K562 (cell line): ENCODE measurements at regions not wholly inside any gene's neighbourhood (a gene's known extent, or its start where the extent isn't known, plus 50 kb on each side); places are given as distances from the start of the nearest gene placed in this dataset.

Experiments used
- ATAC-seq: fragments of 200-7000 bp; cut with Tn5 transposase; 3 replicates; pipeline ENCODE4 v1.9.1; 2020; ENCODE audit warnings: moderate library complexity
- BruUV-seq: library from RNA; stranded (reverse); fragments of 400-500 nt; replicated peaks from 2 replicates; lab custom pipeline; 2021; lab: Mats Ljungman, UMichigan
- CTCF ChIA-PET: fragments of 300-600 bp; formaldehyde crosslinking; extraction: SDS; loops from one replicate; lab custom pipeline; 2021; ENCODE audit warnings: low intra/inter-chr PET ratio; lab: Yijun Ruan, JAX
- POLR2A ChIA-PET: fragments of 300-600, 350-650 bp; sonication (Branson Sonifier 250); formaldehyde crosslinking; extraction: SDS; loops from one replicate; lab custom pipeline; 2021; ENCODE audit warnings: antibody characterized with exemption, inconsistent platforms; lab: Yijun Ruan, JAX
- DNase-seq, 4 experiments: peaks; one replicate each; pipeline versions ENCODE4 v3.0.0 to v3.0.0-alpha.2; 2011 to 2018; ENCODE audit warnings: low spot score in 3 of 4, mixed read lengths in 3 of 4; ENCODE audit errors: extremely low read depth in 1 of 4
- FAIRE-seq: peaks from 2 replicates; lab custom pipeline; 2011; peaks lifted over from hg19 to GRCh38; lab: Jason Lieb, UNC
- H2AFZ ChIP-seq: 2 replicates; pipeline ENCODE4 v1.6.0; 2011; ENCODE audit warnings: low read depth, low read length, control low read depth, inconsistent platforms
- H3K27ac ChIP-seq: fragments of 200-600 bp; 3 replicates; pipeline ENCODE4 v1.8.0; 2011; ENCODE audit warnings: low read depth, mild to moderate bottlenecking, control low read depth, inconsistent platforms, low read length, moderate library complexity, mixed read lengths; ENCODE audit errors: extremely low read depth
- H3K27me3 ChIP-seq, 2 experiments: fragments of 300-600 bp in 1 of 2; 2 replicates in 1 of 2; 3 replicates in 1 of 2; pipeline versions ENCODE4 v1.6.0 to v1.8.0; 2011; ENCODE audit warnings: inconsistent platforms in 2 of 2, low read length in 2 of 2, mild to moderate bottlenecking in 1 of 2, mixed read lengths in 1 of 2, moderate library complexity in 1 of 2; ENCODE audit not compliant: control insufficient read depth in 2 of 2, insufficient read depth in 2 of 2
- H3K36me3 ChIP-seq: fragments of 300-600 bp; 3 replicates; pipeline ENCODE4 v1.8.0; 2011; ENCODE audit warnings: mild to moderate bottlenecking, low read length, inconsistent platforms; ENCODE audit not compliant: control insufficient read depth, insufficient read depth
- H3K4me1 ChIP-seq, 2 experiments: fragments of 200-600 bp in 1 of 2; replicated peaks in 1 of 2; 2 replicates in 1 of 2; 3 replicates in 1 of 2; pipeline versions ENCODE4 v1.5.1 to v1.8.0; 2011; ENCODE audit warnings: inconsistent platforms in 2 of 2, low read length in 2 of 2, mild to moderate bottlenecking in 1 of 2, mixed read lengths in 1 of 2, moderate library complexity in 1 of 2; ENCODE audit not compliant: control insufficient read depth in 2 of 2, insufficient read depth in 2 of 2
- H3K4me2 ChIP-seq: 2 replicates; pipeline ENCODE4 v1.6.1; 2011; ENCODE audit warnings: low read length, control low read depth, inconsistent platforms, mixed read lengths; ENCODE audit not compliant: insufficient read depth
- H3K4me3 ChIP-seq: fragments of 200-600 bp; sonication (generic), shearing (Covaris generic); 2 replicates; pipeline ENCODE4 v1.5.1; 2016; ENCODE audit warnings: control low read depth, inconsistent platforms
- H3K79me2 ChIP-seq: fragments of 200-600 bp; 3 replicates; pipeline ENCODE4 v1.8.0; 2011; ENCODE audit warnings: low read length, inconsistent platforms; ENCODE audit not compliant: control insufficient read depth, insufficient read depth
- H3K9ac ChIP-seq, 2 experiments: 2 replicates each; pipeline versions ENCODE4 v1.6.0 to v1.6.1; 2011; ENCODE audit warnings: low read depth in 2 of 2, low read length in 2 of 2, control low read depth in 1 of 2, inconsistent platforms in 1 of 2, mild to moderate bottlenecking in 1 of 2, mixed read lengths in 1 of 2; ENCODE audit not compliant: insufficient read depth in 1 of 2
- H3K9me1 ChIP-seq: one replicate; pipeline ENCODE4 v1.6.0; 2011; ENCODE audit warnings: inconsistent platforms, mild to moderate bottlenecking, low read length, moderate library complexity; ENCODE audit not compliant: control insufficient read depth, insufficient read depth
- H3K9me3 ChIP-seq: replicated peaks from 2 replicates; pipeline ENCODE4 v1.5.1; 2011; ENCODE audit warnings: low read depth, low read length, inconsistent platforms; ENCODE audit not compliant: control insufficient read depth, insufficient read depth
- H4K20me1 ChIP-seq: replicated peaks from 2 replicates; pipeline ENCODE4 v1.6.1; 2011; ENCODE audit warnings: low read length, inconsistent platforms, mixed read lengths; ENCODE audit not compliant: control insufficient read depth, insufficient read depth
- CREM ChIP-seq: IDR thresholded peaks from 2 replicates; pipeline ENCODE4 v1.6.1; 2014; ENCODE audit warnings: antibody characterized with exemption, low read depth
- DACH1 ChIP-seq: fragments of 450-650 bp; IDR thresholded peaks from 2 replicates; pipeline ENCODE4 v1.6.1; 2018; ENCODE audit not compliant: partially characterized antibody
- HNRNPLL ChIP-seq: fragments of 200-400 bp; formaldehyde crosslinking; IDR thresholded peaks from 2 replicates; pipeline ENCODE4 v1.6.1; 2017; ENCODE audit warnings: low read length, low read depth, mild to moderate bottlenecking; ENCODE audit not compliant: poor library complexity, severe bottlenecking
- KAT8 ChIP-seq: fragments of 450-650 bp; IDR thresholded peaks from 2 replicates; pipeline ENCODE4 v1.6.1; 2016; ENCODE audit warnings: low read depth, mild to moderate bottlenecking
- KDM5B ChIP-seq: fragments of 200-600 bp; sonication (generic); IDR thresholded peaks from 2 replicates; pipeline ENCODE4 v1.6.1; 2012; ENCODE audit warnings: low read depth, mild to moderate bottlenecking, moderate library complexity, low read length, control low read depth, inconsistent platforms; ENCODE audit not compliant: insufficient replicate concordance
- MYNN ChIP-seq, 2 experiments: sonication (generic); formaldehyde crosslinking in 1 of 2; IDR thresholded peaks; 2 replicates each; pipeline versions ENCODE4 v1.5.0 to v1.6.1; 2016 to 2020; ENCODE audit warnings: antibody characterized with exemption in 1 of 2, missing genetic modification reagents in 1 of 2
- RAD21 ChIP-seq, 2 experiments: fragments of 250-450 bp in 1 of 2; fragments of 450-650 bp in 1 of 2; sonication (Bioruptor Pico) in 1 of 2; formaldehyde crosslinking in 1 of 2; IDR thresholded peaks in 1 of 2; conservative IDR thresholded peaks in 1 of 2; 2 replicates each; pipeline versions ENCODE4 v1.4.0 to v1.8.0; 2020 to 2022; ENCODE audit warnings: mild to moderate bottlenecking in 2 of 2, moderate library complexity in 1 of 2
- TGIF2 ChIP-seq: sonication (generic); formaldehyde crosslinking; IDR thresholded peaks from 2 replicates; pipeline ENCODE4 v1.8.1; 2022; ENCODE audit warnings: mild to moderate bottlenecking, missing genetic modification reagents, moderate library complexity
- USF2 ChIP-seq: sonication (generic); formaldehyde crosslinking; IDR thresholded peaks from 2 replicates; pipeline ENCODE4 v1.5.0; 2020; ENCODE audit warnings: missing genetic modification reagents
- ZBTB17 ChIP-seq: fragments of 450-650 bp; formaldehyde crosslinking; IDR thresholded peaks from 2 replicates; pipeline ENCODE4 v1.4.0; 2020; ENCODE audit warnings: mild to moderate bottlenecking
- ZFX ChIP-seq: sonication (generic); formaldehyde crosslinking; IDR thresholded peaks from 2 replicates; pipeline ENCODE4 v1.8.0; 2022; ENCODE audit warnings: mild to moderate bottlenecking, missing genetic modification reagents, moderate library complexity
- ZKSCAN8 ChIP-seq: fragments of 200-800 bp; sonication (Bioruptor generic); IDR thresholded peaks from 2 replicates; pipeline ENCODE4 v1.6.1; 2016; ENCODE audit warnings: missing genetic modification characterization, missing compliant biosample characterization
- ZNF165 ChIP-seq: fragments of 250-450 bp; sonication (Bioruptor Pico); IDR thresholded peaks from 2 replicates; pipeline ENCODE4 v1.4.0; 2020; ENCODE audit warnings: borderline replicate concordance
- ZNF280A ChIP-seq: fragments of 450-650 bp; IDR thresholded peaks from 2 replicates; pipeline ENCODE4 v1.6.1; 2018; ENCODE audit warnings: mild to moderate bottlenecking, low read depth; ENCODE audit not compliant: partially characterized antibody
- ZNF280B ChIP-seq: fragments of 250-450 bp; sonication (Bioruptor Pico); IDR thresholded peaks from 2 replicates; pipeline ENCODE4 v1.5.1; 2021; ENCODE audit warnings: mild to moderate bottlenecking
- ZNF586 ChIP-seq: fragments of 450-650 bp; formaldehyde crosslinking; conservative IDR thresholded peaks from 2 replicates; pipeline ENCODE4 v1.4.0; 2020; ENCODE audit warnings: mild to moderate bottlenecking, moderate library complexity
- ZNF589 ChIP-seq: fragments of 200-800 bp; sonication (Bioruptor generic); IDR thresholded peaks from 2 replicates; pipeline ENCODE4 v1.6.1; 2016; ENCODE audit warnings: low read depth, missing genetic modification characterization, missing compliant biosample characterization
- ZNF699 ChIP-seq: fragments of 250-450 bp; sonication (Bioruptor Pico); IDR thresholded peaks from 2 replicates; pipeline ENCODE4 v1.8.0; 2021; ENCODE audit warnings: mild to moderate bottlenecking, moderate library complexity; ENCODE audit not compliant: insufficient replicate concordance
- WGBS: fragments of 100-300 bp; shearing (Covaris generic); methylation state at CpG from one replicate; pipeline ENCODE4 v1.1.6; 2016; ENCODE audit warnings: low coverage, mixed read lengths; ENCODE audit not compliant: insufficient coverage; ENCODE audit errors: missing lambda C conversion rate; 5-methylcytosine and 5-hydroxymethylcytosine counted together
- in situ Hi-C: fragments of 300-500 bp; cut with MboI; formaldehyde crosslinking; loops from 4 replicates; pipeline ENCODE4 v1.15.0; 2018; ENCODE audit warnings: inconsistent platforms, mixed read lengths
- intact Hi-C: fragments of 100-400 bp; cut with micrococcal nuclease; formaldehyde crosslinking; loops from 2 replicates; pipeline ENCODE4 v1.14.2; 2022

- TF ChIP-seq ZNF699 (CRISPR knock-in tag): no peak
- no peak for TF ChIP-seq KDM5B
- TF ChIP-seq ZFX (CRISPR knock-in tag): no peak
- no peak for TF ChIP-seq ZNF589 (CRISPR knock-in tag)
- no peak for TF ChIP-seq CREM
- no peak for TF ChIP-seq ZNF280A
- no peak for TF ChIP-seq TGIF2 (CRISPR knock-in tag)
- no peak for TF ChIP-seq USF2
Observed at GRCh38 chr20:30489614-30490003, 767.9 kb upstream of the DEFB115 start (continued).

GRCh38 chr20:30491016-30491415, 766.4 kb upstream of the DEFB115 start:
- 2% methylated on average over 14 of the region's 15 CpGs for WGBS
- BruUV-seq: no TSS peak
- Histone ChIP-seq H2AFZ (no peak overlapping the region), H3K4me1 (no peaks in the 10 kb centered on the region), H3K4me3 (no peak overlapping the region), H3K4me2 (no peak overlapping the region), H3K27ac (no peak overlapping the region), H3K27me3 (peaks cover 0 to 9% of the 10 kb centered on the region in 2 experiments; a peak in 1 of 5 replicates), H3K9ac (no peak overlapping the region), H3K9me3 (no peaks in the 10 kb centered on the region), H3K79me2 (no peaks in the 10 kb centered on the region), H3K36me3 (no peaks in the 10 kb centered on the region), H3K9me1 (no peaks in the 10 kb centered on the region), H4K20me1 (no peaks in the 10 kb centered on the region)
- FAIRE-seq (no peak), DNase-seq (no peak), ATAC-seq (no peak)
- in situ Hi-C loops: loop anchor here (25.0 kb wide), 1 partner anchor 396 kb away; no protein-coding TSS in a partner anchor
- CTCF ChIA-PET: no interaction called here
- TF ChIP-seq ZNF165 (no peak), ZBTB17 (CRISPR knock-in tag) (no peak), DACH1 (no peak), ZNF280B (CRISPR knock-in tag) (no peak), ZKSCAN8 (CRISPR knock-in tag) (no peak), KAT8 (no peak), HNRNPLL (no peak), RAD21 (CRISPR knock-in tag; conservative IDR thresholded peaks at IDR 0.05 in 1 of 2, IDR thresholded peaks at IDR 0.05 in 1 of 2) (no peak), MYNN (IDR thresholded peaks at IDR 0.05) (no peak), MYNN (CRISPR knock-in tag; IDR thresholded peaks at IDR 0.05) (no peak), ZNF586 (CRISPR knock-in tag) (no peak)
- intact Hi-C loops: no loop called here
- POLR2A ChIA-PET: no interaction called here
